H1 (cell line): ENCODE measurements at regions not wholly inside any gene's neighbourhood (a gene's known extent, or its start where the extent isn't known, plus 50 kb on each side); places are given as distances from the start of the nearest gene placed in this dataset.

ENCODE experiments used
- CEBPB ChIP-seq: IDR thresholded peaks from 2 replicates; pipeline ENCODE4 v1.6.1; 2012; ENCODE audit warnings: low read depth, low read length
- HDAC2 ChIP-seq, 2 experiments: fragments of 300-600 bp in 1 of 2; sonication (generic) in 1 of 2; IDR thresholded peaks; 2 replicates each; pipeline ENCODE4 v1.6.1; 2011 to 2012; ENCODE audit warnings: low read depth in 2 of 2, low read length in 2 of 2, mild to moderate bottlenecking in 2 of 2, moderate library complexity in 2 of 2, borderline replicate concordance in 1 of 2, inconsistent platforms in 1 of 2
- TAF7 ChIP-seq: optimal IDR thresholded peaks from 2 replicates; pipeline ENCODE3; 2011; ENCODE audit warnings: low read depth, mild to moderate bottlenecking, inconsistent platforms, low read length, moderate library complexity, borderline replicate concordance
- TF ChIP-seq, protein P1 (sequence below): IDR thresholded peaks from 2 replicates; pipeline ENCODE4 v1.6.1; 2012; ENCODE audit warnings: inconsistent platforms

DNA sequence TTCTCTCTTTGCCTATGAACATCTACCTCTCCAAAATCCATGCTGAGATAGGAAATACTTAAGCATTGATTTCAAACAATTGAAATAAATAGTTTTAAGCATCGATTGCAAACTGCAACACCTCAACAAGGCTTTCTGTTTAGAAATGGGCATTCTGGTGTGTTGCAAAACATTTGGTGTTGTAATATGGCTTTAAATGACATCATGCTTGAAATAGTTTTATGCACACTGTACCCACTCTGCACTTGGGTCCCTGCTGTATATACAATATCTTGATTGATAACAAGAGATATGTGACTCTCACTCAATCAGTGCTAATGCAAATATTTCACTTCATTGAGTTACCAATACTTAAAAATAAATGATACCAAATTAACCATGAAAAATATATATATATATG is 964.9 kb upstream of the GRIA3 start (continued):
- no peak for TF ChIP-seq HDAC2 (IDR thresholded peaks at IDR 0.05; ENCODE audit: borderline replicate concordance in 1 of 2, low read depth in 2 of 2, low read length in 2 of 2)
- TF ChIP-seq, protein P1, sequence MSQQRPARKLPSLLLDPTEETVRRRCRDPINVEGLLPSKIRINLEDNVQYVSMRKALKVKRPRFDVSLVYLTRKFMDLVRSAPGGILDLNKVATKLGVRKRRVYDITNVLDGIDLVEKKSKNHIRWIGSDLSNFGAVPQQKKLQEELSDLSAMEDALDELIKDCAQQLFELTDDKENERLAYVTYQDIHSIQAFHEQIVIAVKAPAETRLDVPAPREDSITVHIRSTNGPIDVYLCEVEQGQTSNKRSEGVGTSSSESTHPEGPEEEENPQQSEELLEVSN, result no peak
- no peak for TF ChIP-seq TAF7
- TF ChIP-seq CEBPB, result no peak
- TF ChIP-seq, all 59 proteins: peak for 0
